ENCODE measurements at regions not wholly inside any gene's neighbourhood (a gene's known extent, or its start where the extent isn't known, plus 50 kb on each side); places are given as distances from the start of the nearest gene placed in this dataset.

DNA sequence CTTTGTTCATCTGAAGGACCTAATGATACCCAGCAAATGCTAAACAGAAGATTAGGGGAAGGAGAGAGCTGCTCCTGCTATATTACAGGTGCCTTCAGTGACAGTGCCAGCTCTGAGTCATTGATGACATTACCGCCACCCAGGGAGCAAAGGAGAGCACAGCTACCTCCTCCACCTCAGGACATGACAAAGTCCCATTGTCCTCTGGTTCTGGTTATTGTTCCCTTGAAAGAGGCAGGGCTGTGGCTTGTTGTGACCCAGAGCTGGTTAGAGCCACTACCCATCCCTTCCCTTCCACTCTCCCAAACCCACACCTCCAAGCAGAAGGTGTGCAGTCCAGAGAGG lies 363.5 kb upstream of the DUSP10 start:
- no peak overlapping the region for H3K27ac ChIP-seq
- TF ChIP-seq POLR2A (IDR thresholded peaks at IDR 0.05): no peak
- no peak for TF ChIP-seq EP300 (IDR thresholded peaks at IDR 0.05)
- TF ChIP-seq, protein P1, sequence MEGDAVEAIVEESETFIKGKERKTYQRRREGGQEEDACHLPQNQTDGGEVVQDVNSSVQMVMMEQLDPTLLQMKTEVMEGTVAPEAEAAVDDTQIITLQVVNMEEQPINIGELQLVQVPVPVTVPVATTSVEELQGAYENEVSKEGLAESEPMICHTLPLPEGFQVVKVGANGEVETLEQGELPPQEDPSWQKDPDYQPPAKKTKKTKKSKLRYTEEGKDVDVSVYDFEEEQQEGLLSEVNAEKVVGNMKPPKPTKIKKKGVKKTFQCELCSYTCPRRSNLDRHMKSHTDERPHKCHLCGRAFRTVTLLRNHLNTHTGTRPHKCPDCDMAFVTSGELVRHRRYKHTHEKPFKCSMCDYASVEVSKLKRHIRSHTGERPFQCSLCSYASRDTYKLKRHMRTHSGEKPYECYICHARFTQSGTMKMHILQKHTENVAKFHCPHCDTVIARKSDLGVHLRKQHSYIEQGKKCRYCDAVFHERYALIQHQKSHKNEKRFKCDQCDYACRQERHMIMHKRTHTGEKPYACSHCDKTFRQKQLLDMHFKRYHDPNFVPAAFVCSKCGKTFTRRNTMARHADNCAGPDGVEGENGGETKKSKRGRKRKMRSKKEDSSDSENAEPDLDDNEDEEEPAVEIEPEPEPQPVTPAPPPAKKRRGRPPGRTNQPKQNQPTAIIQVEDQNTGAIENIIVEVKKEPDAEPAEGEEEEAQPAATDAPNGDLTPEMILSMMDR (IDR thresholded peaks at IDR 0.05): no peak
- no peak for TF ChIP-seq POLR2AphosphoS5 (IDR thresholded peaks at IDR 0.05)
- H3K9me3 ChIP-seq: no peaks in the 10 kb centered on the region
- intact Hi-C loops (cut with DNase I; ENCODE audit: low total_unique reads): no loop called here
- no peaks in the 10 kb centered on the region for H3K27me3 ChIP-seq
- H3K36me3 ChIP-seq: no peaks in the 10 kb centered on the region
- 26 to 62% (median 38%) methylated on average over 1 of the region's 1 CpG for WGBS, 5 donors
- H3K4me3 ChIP-seq: no peak overlapping the region
- DNase-seq: peak in 1 of 2 donors; percentile 20
- peaks cover 0 to 12% (median 9%) of the 10 kb centered on the region in 4 donors for H3K4me1 ChIP-seq

DNA sequence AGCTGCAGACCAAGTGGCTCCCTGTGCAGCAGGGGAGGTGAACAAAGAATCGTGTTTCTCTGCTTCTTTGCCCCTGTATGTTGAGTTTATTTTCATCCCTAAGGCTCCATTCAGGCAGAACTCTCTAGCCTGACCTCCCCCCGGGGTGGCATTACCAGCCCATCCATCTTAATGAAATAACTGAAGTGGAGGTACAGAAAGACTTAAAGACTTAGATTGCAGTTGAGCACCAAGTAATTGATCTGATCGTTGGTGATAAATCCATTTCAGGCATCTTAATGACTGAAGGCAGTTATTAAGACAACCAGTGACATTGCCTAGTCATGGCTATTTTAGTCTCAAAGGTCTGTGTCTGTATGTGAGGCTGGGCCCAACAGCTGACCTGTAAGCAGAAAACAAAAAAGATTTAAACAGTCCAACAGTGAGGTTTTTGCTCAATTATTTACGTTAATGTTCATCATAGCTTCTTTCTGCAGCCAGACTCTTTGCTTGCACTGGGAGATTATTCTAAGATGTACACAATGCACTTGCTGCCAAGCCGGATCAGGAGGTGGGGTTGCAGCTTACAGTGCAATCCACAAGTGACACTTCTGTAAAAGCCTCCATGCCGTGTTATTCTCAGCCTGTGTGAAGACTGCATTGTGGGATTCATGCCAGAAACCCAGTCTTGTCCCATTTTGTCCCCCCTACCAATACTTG lies 363.0 kb upstream of the DUSP10 start:
- Histone ChIP-seq H3K4me1 (peaks cover 0 to 12% (median 9%) of the 10 kb centered on the region in 4 donors), H3K9me3 (no peaks in the 10 kb centered on the region), H3K4me3 (no peak overlapping the region), H3K36me3 (no peaks in the 10 kb centered on the region), H3K27me3 (no peaks in the 10 kb centered on the region), H3K27ac (no peak overlapping the region)
- intact Hi-C loops (cut with DNase I; ENCODE audit: low total_unique reads): no loop called here
- TF ChIP-seq POLR2A (IDR thresholded peaks at IDR 0.05) (no peak), POLR2AphosphoS5 (IDR thresholded peaks at IDR 0.05) (no peak), EP300 (IDR thresholded peaks at IDR 0.05) (no peak)
- TF ChIP-seq, protein P1 (IDR thresholded peaks at IDR 0.05): no peak
- peak in 1 of 2 donors; percentile 45 for DNase-seq
- WGBS, 5 donors: 23 to 41% (median 29%) methylated on average over 6 of the region's 6 CpGs

DNA sequence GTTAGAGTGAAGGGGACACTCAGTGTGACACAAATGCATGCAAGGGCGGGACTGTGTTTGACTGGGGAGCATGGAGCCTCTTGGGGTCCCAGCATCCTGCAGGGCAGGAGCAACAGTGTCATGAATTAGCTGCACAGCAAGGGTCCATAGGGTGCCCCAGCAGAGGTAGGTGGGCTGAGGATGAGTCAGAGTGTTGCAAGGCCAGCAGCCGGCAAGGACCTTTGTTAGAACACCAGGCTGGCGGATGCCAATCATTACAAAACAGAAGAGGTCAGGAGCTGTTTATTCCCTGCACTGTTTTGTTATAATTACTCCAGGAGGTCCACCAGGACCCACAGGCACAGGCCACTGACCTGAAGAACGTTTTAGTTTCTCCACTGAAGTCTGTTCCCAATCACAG lies 362.2 kb upstream of the DUSP10 start:
- WGBS, 5 donors: 68 to 87% (median 79%) methylated on average over 3 to 4 of the region's 4 CpGs
- Histone ChIP-seq H3K4me3 (no peak overlapping the region), H3K9me3 (no peaks in the 10 kb centered on the region), H3K4me1 (peaks cover 0 to 13% (median 9%) of the 10 kb centered on the region in 4 donors), H3K36me3 (no peaks in the 10 kb centered on the region), H3K27me3 (no peaks in the 10 kb centered on the region), H3K27ac (no peak overlapping the region)
- no peak for DNase-seq
- TF ChIP-seq POLR2A (IDR thresholded peaks at IDR 0.05) (no peak), EP300 (IDR thresholded peaks at IDR 0.05) (no peak), POLR2AphosphoS5 (IDR thresholded peaks at IDR 0.05) (no peak)
- TF ChIP-seq, protein P1 (IDR thresholded peaks at IDR 0.05): no peak
- intact Hi-C loops (cut with DNase I; ENCODE audit: low total_unique reads): no loop called here

DNA sequence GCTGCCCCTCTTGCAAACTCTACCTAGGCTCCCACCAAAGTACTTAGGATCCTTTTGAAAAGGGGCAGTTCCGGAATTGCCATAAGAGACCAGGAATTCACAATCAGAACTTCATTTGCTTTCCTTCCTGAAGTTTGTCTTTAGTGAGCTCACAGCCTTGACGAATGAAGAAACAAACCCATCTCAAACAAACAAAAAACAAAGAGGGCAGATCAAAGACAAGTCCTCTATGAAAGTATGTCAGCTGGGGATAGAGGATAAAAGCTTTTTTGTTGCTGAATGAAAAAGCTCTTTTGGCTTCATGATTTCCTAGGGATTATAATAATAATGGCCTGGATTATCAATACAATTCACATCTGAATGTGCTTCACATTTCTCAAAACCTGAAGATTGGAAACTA lies 357.9 kb upstream of the DUSP10 start:
- H3K4me3 ChIP-seq: no peak overlapping the region
- TF ChIP-seq EP300 (IDR thresholded peaks at IDR 0.05) (no peak), POLR2A (IDR thresholded peaks at IDR 0.05) (no peak), POLR2AphosphoS5 (IDR thresholded peaks at IDR 0.05) (no peak)
- TF ChIP-seq, protein P1 (IDR thresholded peaks at IDR 0.05): no peak
- no peak for DNase-seq
- H3K4me1 ChIP-seq: peaks cover 0 to 25% (median 2%) of the 10 kb centered on the region in 4 donors
- no peaks in the 10 kb centered on the region for H3K27me3 ChIP-seq
- WGBS, 5 donors: 48 to 80% (median 57%) methylated on average over 2 of the region's 2 CpGs
- H3K36me3 ChIP-seq: no peaks in the 10 kb centered on the region
- intact Hi-C loops (cut with DNase I; ENCODE audit: low total_unique reads): no loop called here
- no peak overlapping the region for H3K27ac ChIP-seq
- no peaks in the 10 kb centered on the region for H3K9me3 ChIP-seq

Data from stomach (tissue), 8 donors.